Stomach (tissue), 4 donors: ENCODE measurements at regions not wholly inside any gene's neighbourhood (a gene's known extent, or its start where the extent isn't known, plus 50 kb on each side); places are given as distances from the start of the nearest gene placed in this dataset.

Experiments
- CTCF ChIP-seq, 7 experiments: fragments of 450-650 bp in 4 of 7; fragments of 200-600 bp in 3 of 7; sonication (generic) in 3 of 7; IDR thresholded peaks; one replicate each; pipeline ENCODE4 v1.5.1; 2016 to 2019; ENCODE audit warnings: antibody characterized with exemption in 7 of 7, control low read depth in 2 of 7, mild to moderate bottlenecking in 1 of 7
- EP300 ChIP-seq: sonication (generic); formaldehyde crosslinking; IDR thresholded peaks from one replicate; pipeline ENCODE4 v1.6.1; 2017; ENCODE audit warnings: antibody characterized with exemption
- POLR2AphosphoS5 ChIP-seq, 3 donors: sonication (generic); formaldehyde crosslinking; IDR thresholded peaks; one replicate each; pipeline ENCODE4 v1.6.1; 2016; ENCODE audit warnings: antibody characterized with exemption in 3 of 3

GRCh38 chr9:91155746-91156376 lies 205.9 kb downstream of the AUH start:
- TF ChIP-seq CTCF (IDR thresholded peaks at IDR 0.05) (no peak), EP300 (no peak), POLR2AphosphoS5 (IDR thresholded peaks at IDR 0.05) (no peak)
